ENCODE measurements at regions not wholly inside any gene's neighbourhood (a gene's known extent, or its start where the extent isn't known, plus 50 kb on each side); places are given as distances from the start of the nearest gene placed in this dataset.

GRCh38 chr6:74973591-74973990, 232.3 kb downstream of the COL12A1 start:
- TF ChIP-seq CTCF (IDR thresholded peaks at IDR 0.05; ENCODE audit: insufficient read depth, low read depth, low read length) (no peak), EZH2 (IDR thresholded peaks at IDR 0.05; ENCODE audit: insufficient read depth, low read length) (no peak)

Measured in astrocyte (in vitro differentiated cells and primary cell).